BE2C (cell line): ENCODE measurements at regions not wholly inside any gene's neighbourhood (a gene's known extent, or its start where the extent isn't known, plus 50 kb on each side); places are given as distances from the start of the nearest gene placed in this dataset.

Source experiments
- DNase-seq: peaks from one replicate; pipeline ENCODE4 v3.0.0-alpha.2; 2020
- H3K27me3 ChIP-seq: fragments of 250-450 bp; sonication (Bioruptor Pico); 2 replicates; pipeline ENCODE4 v1.5.1; 2020; ENCODE audit warnings: mild to moderate bottlenecking
- H3K36me3 ChIP-seq: fragments of 250-450 bp; sonication (Bioruptor Pico); 2 replicates; pipeline ENCODE4 v1.5.1; 2020; ENCODE audit warnings: mild to moderate bottlenecking
- H3K4me1 ChIP-seq: fragments of 250-450 bp; sonication (Bioruptor Pico); 2 replicates; pipeline ENCODE4 v1.5.1; 2020
- H3K4me3 ChIP-seq: 2 replicates; pipeline ENCODE4 v1.5.1; 2011; ENCODE audit warnings: low read depth, low read length
- H3K9me3 ChIP-seq: fragments of 250-450 bp; sonication (Bioruptor Pico); 2 replicates; pipeline ENCODE4 v1.5.1; 2020
- TF ChIP-seq, protein P1 (sequence below): IDR thresholded peaks from 2 replicates; pipeline ENCODE4 v1.5.1; 2012; ENCODE audit warnings: mild to moderate bottlenecking, low read depth, low read length

DNA sequence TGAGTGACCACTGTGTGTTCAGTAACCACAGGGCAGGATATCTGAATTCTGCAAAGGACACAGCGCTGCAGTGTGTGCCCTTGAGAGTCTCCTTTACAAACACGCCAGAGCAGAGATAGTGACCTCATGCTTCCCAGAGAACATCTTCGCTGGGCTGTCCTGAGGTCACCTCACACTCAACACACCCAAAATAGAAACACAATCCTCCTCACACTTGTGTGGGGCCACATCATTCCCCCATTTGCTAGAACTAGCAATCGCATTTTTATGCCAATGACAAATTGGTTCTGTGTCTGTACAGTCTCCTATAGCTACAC is 140.1 kb upstream of the NRIP1 start:
- H3K9me3 ChIP-seq, result no peaks in the 10 kb centered on the region
- no peaks in the 10 kb centered on the region for H3K27me3 ChIP-seq
- peaks cover 29% of the 10 kb centered on the region for H3K4me1 ChIP-seq
- no peaks in the 10 kb centered on the region for H3K36me3 ChIP-seq
- H3K4me3 ChIP-seq, result no peak overlapping the region
- TF ChIP-seq, protein P1, sequence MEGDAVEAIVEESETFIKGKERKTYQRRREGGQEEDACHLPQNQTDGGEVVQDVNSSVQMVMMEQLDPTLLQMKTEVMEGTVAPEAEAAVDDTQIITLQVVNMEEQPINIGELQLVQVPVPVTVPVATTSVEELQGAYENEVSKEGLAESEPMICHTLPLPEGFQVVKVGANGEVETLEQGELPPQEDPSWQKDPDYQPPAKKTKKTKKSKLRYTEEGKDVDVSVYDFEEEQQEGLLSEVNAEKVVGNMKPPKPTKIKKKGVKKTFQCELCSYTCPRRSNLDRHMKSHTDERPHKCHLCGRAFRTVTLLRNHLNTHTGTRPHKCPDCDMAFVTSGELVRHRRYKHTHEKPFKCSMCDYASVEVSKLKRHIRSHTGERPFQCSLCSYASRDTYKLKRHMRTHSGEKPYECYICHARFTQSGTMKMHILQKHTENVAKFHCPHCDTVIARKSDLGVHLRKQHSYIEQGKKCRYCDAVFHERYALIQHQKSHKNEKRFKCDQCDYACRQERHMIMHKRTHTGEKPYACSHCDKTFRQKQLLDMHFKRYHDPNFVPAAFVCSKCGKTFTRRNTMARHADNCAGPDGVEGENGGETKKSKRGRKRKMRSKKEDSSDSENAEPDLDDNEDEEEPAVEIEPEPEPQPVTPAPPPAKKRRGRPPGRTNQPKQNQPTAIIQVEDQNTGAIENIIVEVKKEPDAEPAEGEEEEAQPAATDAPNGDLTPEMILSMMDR, result no peak
- no peak for DNase-seq

DNA sequence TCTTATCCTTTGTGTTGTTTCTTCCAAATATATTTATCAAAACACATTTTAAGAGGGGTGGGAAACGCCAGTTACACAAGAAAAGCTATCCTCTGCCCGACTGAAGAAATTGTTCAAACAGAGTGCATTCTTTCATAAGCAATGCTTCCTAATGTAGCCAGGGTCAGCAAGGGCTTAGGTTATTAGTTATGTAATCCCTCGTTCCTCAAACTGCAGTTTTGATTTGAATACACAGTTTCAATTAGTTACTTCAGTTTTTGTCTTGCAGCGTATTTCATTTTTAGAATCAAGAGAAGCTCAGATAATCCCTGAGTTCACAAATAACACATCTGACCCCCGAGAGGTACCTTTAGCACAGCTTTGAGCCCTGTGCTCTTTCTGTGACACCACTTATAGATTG is 141.7 kb upstream of the NRIP1 start:
- Histone ChIP-seq H3K36me3 (no peaks in the 10 kb centered on the region), H3K9me3 (no peaks in the 10 kb centered on the region), H3K4me3 (no peak overlapping the region), H3K27me3 (no peaks in the 10 kb centered on the region), H3K4me1 (peaks cover 30% of the 10 kb centered on the region)
- DNase-seq, result no peak
- TF ChIP-seq, protein P1, result no peak

DNA sequence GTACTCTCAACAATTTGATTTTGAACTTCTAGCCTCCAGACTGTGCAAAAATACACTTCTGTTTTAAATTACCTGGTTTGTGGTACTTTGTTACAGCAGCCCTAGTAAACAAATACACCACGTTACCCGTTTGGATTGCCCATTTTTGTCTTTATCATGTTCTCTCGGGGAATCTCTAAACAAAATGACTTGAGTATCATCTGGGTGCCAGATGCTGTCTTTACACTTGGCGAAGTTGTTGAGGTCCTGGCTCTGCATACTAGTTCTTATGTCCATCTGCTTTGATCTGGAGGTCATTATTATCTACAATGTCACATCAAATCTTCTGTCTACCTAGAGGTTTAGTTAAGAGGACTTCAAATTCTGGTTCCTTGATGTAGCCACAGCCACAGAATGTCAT is 142.4 kb upstream of the NRIP1 start:
- Histone ChIP-seq H3K27me3 (no peaks in the 10 kb centered on the region), H3K36me3 (no peaks in the 10 kb centered on the region), H3K9me3 (no peaks in the 10 kb centered on the region), H3K4me1 (peaks cover 32% of the 10 kb centered on the region), H3K4me3 (no peak overlapping the region)
- no peak for DNase-seq
- TF ChIP-seq, protein P1, result no peak

DNA sequence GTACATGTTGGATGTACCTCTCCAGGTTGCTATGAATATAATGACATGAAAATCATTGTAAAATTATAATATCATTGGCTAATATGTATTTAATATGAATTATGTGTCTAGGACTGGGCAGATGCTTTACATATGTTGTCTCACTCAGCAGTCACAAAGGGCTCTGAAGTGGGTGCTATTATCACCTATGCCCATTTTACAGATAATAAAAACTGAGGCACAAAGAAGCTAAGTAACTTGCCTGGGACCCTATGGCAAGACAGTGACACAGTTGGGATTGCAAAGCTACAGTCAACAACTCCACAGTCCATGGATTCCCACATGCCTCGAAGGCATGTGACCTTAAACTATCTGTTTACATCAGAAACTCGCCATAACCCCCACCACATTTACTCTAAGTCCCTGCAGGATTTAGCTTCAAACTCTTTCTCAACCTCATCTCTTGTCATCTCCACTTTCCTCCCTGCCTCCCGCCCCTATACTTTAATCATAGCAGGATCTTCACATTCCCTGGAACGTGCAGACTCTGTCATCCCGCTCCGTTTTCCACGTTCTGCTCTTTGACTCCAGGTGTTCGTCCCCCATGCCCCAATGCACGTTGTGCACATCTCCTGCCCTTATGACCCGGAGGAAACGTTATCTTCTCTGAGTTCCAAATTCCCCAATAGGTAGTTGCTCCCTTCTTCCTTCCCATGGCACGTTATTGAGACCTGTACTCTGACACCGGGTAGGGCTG is 143.0 kb upstream of the NRIP1 start:
- DNase-seq, result no peak
- H3K27me3 ChIP-seq, result no peaks in the 10 kb centered on the region
- TF ChIP-seq, protein P1, result no peak
- H3K4me1 ChIP-seq, result peaks cover 29% of the 10 kb centered on the region
- H3K36me3 ChIP-seq, result no peaks in the 10 kb centered on the region
- no peaks in the 10 kb centered on the region for H3K9me3 ChIP-seq
- no peak overlapping the region for H3K4me3 ChIP-seq

DNA sequence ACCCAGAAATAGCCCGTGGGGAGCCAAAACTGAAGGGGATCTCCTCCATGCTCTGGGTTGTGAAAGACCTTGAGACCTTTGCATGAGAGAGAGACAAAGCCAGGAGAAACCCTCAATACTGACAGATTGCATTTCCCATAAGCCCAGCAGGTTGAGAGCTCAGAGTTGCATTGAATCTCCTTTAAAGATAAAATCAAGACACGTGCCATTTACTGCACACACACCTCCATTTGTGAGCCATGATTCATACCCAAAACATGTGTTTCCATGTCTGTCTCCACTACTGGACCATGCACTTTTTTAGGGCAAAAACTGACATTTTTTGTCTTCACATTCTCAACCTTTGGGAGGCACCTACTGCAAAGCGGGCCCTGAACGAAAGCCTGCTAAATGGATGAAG is 144.0 kb upstream of the NRIP1 start:
- Histone ChIP-seq H3K4me1 (peaks cover 28% of the 10 kb centered on the region), H3K4me3 (no peak overlapping the region), H3K36me3 (no peaks in the 10 kb centered on the region), H3K9me3 (no peaks in the 10 kb centered on the region), H3K27me3 (no peaks in the 10 kb centered on the region)
- no peak for DNase-seq
- TF ChIP-seq, protein P1, result no peak

DNA sequence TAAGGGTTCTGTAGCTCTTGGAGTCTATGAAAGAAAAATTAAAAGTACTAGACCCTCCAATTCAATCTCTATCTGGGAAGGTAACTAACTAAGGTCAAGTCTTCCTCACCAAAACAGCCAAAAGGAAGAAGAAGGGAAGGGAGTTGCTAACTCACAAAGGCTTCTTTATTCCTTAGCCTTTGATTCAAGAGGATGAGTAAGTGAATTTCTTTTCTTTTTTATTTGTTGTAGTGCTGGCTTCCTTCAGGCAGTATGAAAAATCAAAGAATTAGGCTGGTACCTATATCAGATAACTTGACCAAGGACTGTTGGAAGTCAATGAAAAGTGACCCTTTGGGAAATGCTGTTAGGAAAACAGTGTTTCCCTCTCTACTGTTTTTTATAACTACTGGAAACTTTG is 144.4 kb upstream of the NRIP1 start:
- Histone ChIP-seq H3K27me3 (no peaks in the 10 kb centered on the region), H3K4me3 (no peak overlapping the region), H3K36me3 (no peaks in the 10 kb centered on the region), H3K9me3 (no peaks in the 10 kb centered on the region), H3K4me1 (peaks cover 24% of the 10 kb centered on the region)
- TF ChIP-seq, protein P1, result no peak
- no peak for DNase-seq
